IPS-18a (cell line): ENCODE measurements at regions not wholly inside any gene's neighbourhood (a gene's known extent, or its start where the extent isn't known, plus 50 kb on each side); places are given as distances from the start of the nearest gene placed in this dataset.

Experiments used
- H3K27ac ChIP-seq: one replicate; pipeline ENCODE4 v1.5.1; 2013; ENCODE audit warnings: low read length
- H3K27me3 ChIP-seq: one replicate; pipeline ENCODE4 v1.6.1; 2013; ENCODE audit warnings: mild to moderate bottlenecking, low read length; ENCODE audit not compliant: control insufficient read depth, insufficient read depth
- H3K36me3 ChIP-seq: one replicate; pipeline ENCODE4 v1.6.1; 2013; ENCODE audit warnings: low read depth, low read length; ENCODE audit not compliant: control insufficient read depth
- H3K4me1 ChIP-seq: one replicate; pipeline ENCODE4 v1.6.1; 2013; ENCODE audit warnings: low read depth, low read length; ENCODE audit not compliant: control insufficient read depth
- H3K4me3 ChIP-seq: one replicate; pipeline ENCODE4 v1.5.1; 2013; ENCODE audit warnings: low read length
- H3K9ac ChIP-seq: one replicate; pipeline ENCODE4 v1.6.1; 2013; ENCODE audit warnings: mild to moderate bottlenecking, low read length, moderate library complexity
- H3K9me3 ChIP-seq: one replicate; pipeline ENCODE4 v1.6.1; 2013; ENCODE audit warnings: low read depth, low read length; ENCODE audit not compliant: control insufficient read depth

DNA sequence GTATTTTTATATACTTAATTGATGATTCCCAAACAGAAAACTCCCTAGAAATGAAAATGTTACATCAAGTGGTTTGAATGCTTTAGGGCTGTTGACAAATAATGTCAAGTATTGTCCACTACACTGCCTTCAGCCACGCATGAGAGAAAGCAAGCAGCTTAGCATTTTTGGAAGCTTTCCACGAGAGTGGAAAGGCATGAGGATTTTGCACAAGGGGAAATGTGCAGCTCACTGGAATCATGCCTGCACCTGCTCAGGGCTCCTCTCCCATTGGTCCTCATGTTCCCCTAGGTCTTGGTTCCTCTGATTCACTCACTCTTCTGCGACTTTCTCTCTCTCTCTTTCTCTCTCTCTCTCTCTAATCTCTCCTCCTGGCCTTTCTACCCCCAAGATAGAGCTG is 439.5 kb upstream of the CDH4 start:
- no peaks in the 10 kb centered on the region for H3K27me3 ChIP-seq
- no peaks in the 10 kb centered on the region for H3K36me3 ChIP-seq
- no peaks in the 10 kb centered on the region for H3K9me3 ChIP-seq
- H3K4me1 ChIP-seq, result peaks cover 2% of the 10 kb centered on the region
- H3K9ac ChIP-seq, result no peak overlapping the region
- no peak overlapping the region for H3K4me3 ChIP-seq
- no peak overlapping the region for H3K27ac ChIP-seq

DNA sequence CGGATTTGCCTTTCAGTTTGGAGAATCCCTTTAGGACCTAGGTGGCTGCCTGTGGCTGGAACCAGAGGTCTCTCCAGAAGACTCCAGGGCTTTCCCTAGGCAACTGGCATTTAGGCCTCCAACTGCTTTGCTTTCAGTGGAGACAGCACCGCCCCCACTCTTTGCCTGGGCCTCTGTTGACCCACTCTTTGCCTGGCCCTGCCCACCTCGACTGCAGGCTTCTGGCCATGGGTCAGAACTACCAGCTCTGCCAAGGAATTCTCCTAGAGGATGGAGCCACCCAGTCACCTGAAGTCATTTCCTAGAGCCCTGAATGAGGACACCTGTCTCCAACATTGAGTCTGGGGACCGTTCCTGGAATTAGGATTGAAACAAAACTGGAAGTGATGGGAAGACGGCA is 439.0 kb upstream of the CDH4 start:
- no peaks in the 10 kb centered on the region for H3K9me3 ChIP-seq
- H3K36me3 ChIP-seq, result no peaks in the 10 kb centered on the region
- H3K27me3 ChIP-seq, result no peaks in the 10 kb centered on the region
- peaks cover 2% of the 10 kb centered on the region for H3K4me1 ChIP-seq
- H3K9ac ChIP-seq, result no peak overlapping the region
- no peak overlapping the region for H3K27ac ChIP-seq
- no peak overlapping the region for H3K4me3 ChIP-seq

DNA sequence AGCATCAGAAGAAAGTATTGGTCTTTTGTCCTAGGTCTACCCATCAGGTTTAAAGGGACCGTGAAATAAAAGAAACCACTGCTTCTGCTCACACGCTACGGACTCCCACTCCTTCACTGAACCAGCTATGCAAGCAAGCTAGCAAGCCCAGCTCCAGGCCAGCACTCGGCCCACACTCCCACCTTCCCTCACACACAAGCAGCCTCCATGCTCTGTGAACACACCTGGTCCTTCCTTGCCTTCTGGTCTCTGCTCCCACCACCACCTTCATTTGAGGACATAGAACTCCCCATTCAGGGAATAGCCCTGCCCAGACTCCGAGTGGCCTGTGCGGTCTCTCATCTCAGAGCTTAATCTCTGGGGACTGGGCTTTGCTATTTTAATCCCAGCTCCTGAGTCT is 436.4 kb upstream of the CDH4 start:
- Histone ChIP-seq H3K9me3 (no peaks in the 10 kb centered on the region), H3K4me3 (no peak overlapping the region), H3K27ac (no peak overlapping the region), H3K36me3 (no peaks in the 10 kb centered on the region), H3K4me1 (peaks cover 2% of the 10 kb centered on the region), H3K9ac (no peak overlapping the region), H3K27me3 (no peaks in the 10 kb centered on the region)

DNA sequence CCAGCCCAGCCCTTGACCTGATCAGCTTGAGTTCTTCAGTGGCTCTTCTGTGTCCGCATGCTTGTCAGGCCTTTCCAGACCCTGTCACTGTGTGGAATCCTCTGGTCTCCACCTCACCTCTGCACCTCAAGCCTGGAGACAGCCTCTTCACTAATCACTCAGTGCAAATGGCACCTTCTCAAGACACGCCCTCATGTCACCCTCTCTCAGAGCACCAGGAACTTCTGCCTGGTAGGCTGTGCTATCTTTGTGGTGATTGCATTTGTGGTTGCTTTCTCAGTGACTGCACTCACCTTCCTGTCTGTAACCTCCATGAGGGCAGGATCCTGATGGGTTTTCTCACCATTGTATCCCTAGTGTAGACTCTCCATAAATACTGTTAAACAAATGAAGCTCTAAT is 435.2 kb upstream of the CDH4 start:
- H3K9me3 ChIP-seq, result no peaks in the 10 kb centered on the region
- H3K4me1 ChIP-seq, result no peaks in the 10 kb centered on the region
- no peaks in the 10 kb centered on the region for H3K27me3 ChIP-seq
- H3K36me3 ChIP-seq, result no peaks in the 10 kb centered on the region
- H3K4me3 ChIP-seq, result no peak overlapping the region
- H3K9ac ChIP-seq, result no peak overlapping the region
- no peak overlapping the region for H3K27ac ChIP-seq

DNA sequence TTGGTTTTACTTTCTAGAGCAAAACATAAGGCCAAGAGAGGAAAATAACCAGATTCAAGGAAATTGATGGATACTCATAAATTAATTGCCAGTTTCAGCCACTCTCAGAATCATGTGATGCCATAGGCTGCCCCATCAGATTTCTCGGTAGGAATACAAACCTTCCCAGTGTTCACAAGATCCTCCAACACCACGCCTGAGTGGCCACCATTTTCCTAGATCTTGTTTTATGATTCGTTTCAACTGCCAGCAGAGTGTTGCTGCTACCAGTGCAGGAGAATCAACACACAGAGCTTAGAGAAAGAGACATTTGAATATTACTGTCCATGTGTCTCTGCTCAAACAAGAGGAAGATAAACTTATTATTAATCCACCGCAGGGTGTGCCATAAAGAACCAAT is 434.2 kb upstream of the CDH4 start:
- Histone ChIP-seq H3K9ac (no peak overlapping the region), H3K27ac (no peak overlapping the region), H3K4me1 (no peaks in the 10 kb centered on the region), H3K27me3 (peaks cover 2% of the 10 kb centered on the region), H3K36me3 (no peaks in the 10 kb centered on the region), H3K4me3 (no peak overlapping the region), H3K9me3 (no peaks in the 10 kb centered on the region)

DNA sequence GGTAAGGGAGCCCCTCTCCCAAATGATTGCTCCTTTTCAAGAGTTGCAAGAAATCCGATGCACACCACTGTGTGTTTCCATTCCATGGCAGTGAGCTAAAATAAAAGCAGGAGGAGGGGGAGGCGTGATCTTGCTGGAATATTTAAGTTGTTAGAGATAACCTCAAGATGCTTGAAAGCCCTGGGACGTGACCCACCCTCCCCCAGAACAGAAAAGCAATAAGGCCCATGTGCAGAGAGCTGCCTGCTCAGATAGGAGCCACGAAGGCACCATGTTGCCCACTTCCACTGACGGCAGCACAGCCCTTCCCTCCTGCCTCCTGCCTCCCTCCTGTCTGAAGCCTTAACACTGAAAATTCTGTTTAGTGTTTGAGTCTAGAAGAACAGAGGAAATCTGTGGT is 432.6 kb upstream of the CDH4 start:
- Histone ChIP-seq H3K4me1 (no peaks in the 10 kb centered on the region), H3K9ac (no peak overlapping the region), H3K4me3 (no peak overlapping the region), H3K27ac (no peak overlapping the region), H3K36me3 (no peaks in the 10 kb centered on the region), H3K27me3 (peaks cover 8% of the 10 kb centered on the region), H3K9me3 (no peaks in the 10 kb centered on the region)

DNA sequence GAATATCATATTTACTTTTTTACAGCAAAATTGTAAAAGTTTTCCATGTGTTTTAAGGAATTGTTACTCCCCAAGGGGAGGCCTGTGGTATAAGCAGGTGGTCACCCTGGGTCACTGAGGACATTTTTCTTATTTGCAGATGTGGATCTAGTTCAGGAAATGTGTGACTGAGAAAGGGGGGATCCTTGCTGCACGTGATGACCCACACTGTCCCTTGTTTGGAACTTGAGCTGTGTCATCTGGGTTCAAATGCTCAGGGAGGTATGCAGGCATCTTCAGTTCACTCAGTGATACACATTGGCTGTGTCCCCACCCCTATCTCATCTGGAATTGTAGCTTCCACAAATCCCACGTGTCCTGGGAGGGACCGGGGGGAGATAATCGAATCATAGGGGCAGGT is 431.9 kb upstream of the CDH4 start:
- Histone ChIP-seq H3K36me3 (no peaks in the 10 kb centered on the region), H3K4me1 (no peaks in the 10 kb centered on the region), H3K9ac (no peak overlapping the region), H3K27me3 (peaks cover 8% of the 10 kb centered on the region), H3K4me3 (no peak overlapping the region), H3K27ac (no peak overlapping the region), H3K9me3 (no peaks in the 10 kb centered on the region)

DNA sequence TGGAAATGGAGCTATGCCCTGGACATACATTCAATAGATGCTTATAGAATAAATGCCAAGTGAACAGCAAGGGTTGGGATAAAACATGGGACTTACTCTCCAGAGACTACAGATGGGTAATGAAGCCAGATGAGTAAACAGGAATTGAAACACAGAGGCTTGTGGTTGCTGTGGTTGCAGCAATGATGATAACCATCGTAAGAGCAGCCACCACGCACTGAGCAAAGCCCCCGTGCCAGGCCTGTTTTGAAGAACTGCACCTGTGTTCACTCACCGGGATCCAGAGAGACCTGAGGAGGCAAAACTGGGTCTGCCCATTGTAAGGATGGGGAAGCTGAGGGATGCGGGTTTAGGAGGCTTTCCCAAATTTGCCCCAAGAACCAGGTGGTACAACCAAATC is 431.1 kb upstream of the CDH4 start:
- no peaks in the 10 kb centered on the region for H3K4me1 ChIP-seq
- peaks cover 8% of the 10 kb centered on the region for H3K27me3 ChIP-seq
- H3K9me3 ChIP-seq, result no peaks in the 10 kb centered on the region
- H3K36me3 ChIP-seq, result no peaks in the 10 kb centered on the region
- no peak overlapping the region for H3K27ac ChIP-seq
- no peak overlapping the region for H3K4me3 ChIP-seq
- no peak overlapping the region for H3K9ac ChIP-seq

DNA sequence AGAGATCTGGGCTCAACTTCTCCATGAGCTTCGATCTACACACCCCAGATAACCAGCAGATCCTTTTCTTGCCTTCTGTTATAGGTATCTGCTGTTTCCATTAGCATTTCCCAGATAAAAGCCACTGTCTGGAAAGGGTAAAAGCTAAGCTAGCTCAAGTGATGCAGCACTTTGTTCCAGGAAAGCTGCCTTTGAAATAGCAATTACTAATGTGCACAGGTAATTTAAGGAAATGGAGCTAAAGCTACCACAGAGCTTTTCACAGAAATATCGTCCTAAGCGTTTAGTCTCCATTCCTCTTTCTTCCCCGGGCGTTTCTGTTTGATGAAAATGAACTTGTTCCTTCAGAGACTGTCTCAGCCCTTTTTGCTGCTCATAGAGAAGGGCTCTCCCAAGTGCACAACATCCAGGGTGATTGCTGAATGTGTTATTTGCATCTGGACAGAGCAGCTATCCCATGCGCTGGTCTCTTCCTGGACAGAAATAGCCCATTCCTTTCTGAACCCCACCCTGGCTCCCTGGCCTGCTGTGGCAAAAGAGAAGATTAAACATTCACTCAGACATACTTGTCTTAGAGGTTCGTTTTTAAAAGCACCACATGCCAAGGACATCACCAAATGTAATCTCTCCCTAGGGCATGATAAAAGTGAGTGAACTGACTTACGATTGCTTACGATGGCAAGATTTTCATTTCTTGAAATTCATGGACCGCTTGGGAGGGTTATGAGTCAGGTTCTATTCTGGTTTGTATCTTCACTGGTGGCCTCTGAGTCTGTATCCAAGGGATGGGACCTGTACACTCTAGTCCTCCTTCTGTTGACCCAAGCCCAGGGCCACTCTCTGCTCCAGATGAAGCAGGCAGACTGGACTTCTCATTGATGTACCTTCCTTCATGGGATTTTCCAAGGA is 429.1 kb upstream of the CDH4 start:
- no peak overlapping the region for H3K27ac ChIP-seq
- no peaks in the 10 kb centered on the region for H3K4me1 ChIP-seq
- H3K9me3 ChIP-seq, result no peaks in the 10 kb centered on the region
- no peak overlapping the region for H3K4me3 ChIP-seq
- peaks cover 8% of the 10 kb centered on the region for H3K27me3 ChIP-seq
- H3K36me3 ChIP-seq, result no peaks in the 10 kb centered on the region
- no peak overlapping the region for H3K9ac ChIP-seq

DNA sequence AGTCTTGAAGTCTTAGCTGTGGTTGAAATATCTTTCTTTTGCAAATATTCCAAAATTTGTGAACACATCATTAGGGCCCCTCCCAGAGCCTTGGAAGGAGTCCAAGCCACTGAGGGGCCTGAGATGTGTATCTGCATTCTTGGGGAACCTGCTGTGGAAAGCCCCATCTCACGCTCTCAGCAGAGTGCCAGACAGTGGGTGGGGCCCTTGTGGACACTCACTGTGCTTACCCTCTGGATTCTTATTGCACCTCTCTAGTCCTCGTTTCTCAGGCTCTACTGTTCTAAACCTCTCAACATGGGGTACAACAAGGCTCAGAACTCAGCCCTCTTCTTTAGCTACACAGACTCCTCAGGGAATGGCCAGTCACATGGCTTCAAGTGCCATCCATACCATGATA is 416.2 kb upstream of the CDH4 start:
- Histone ChIP-seq H3K4me3 (no peak overlapping the region), H3K4me1 (peaks cover 5% of the 10 kb centered on the region), H3K9ac (no peak overlapping the region), H3K27me3 (no peaks in the 10 kb centered on the region), H3K36me3 (no peaks in the 10 kb centered on the region), H3K9me3 (no peaks in the 10 kb centered on the region), H3K27ac (no peak overlapping the region)

DNA sequence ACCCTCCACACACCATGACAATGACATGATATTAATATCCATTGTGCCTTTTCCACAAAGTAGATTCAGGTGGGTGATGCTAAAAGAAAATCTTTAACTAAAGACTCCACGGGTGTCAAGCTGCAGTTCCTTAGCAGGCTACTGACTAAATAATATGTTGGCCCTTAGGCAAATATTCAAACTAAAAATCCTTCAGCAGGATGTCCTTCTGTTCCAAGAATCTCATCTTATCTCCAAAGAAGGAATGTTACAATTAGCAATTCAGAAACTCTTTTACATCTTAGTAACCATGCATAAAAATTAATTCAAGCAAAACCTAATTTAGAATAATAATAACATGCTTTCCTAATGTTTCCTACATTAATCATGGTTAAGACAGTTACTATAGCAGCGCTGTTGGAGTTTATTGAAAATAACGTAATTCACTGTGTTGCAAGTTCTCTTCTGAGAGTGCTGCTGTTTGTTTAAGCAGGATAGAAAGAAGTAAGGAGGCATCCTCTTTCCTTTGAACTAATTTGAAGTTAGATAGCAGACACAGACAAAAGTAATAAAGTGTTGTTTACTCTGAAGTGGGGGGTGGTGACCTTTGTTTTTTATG is 414.8 kb upstream of the CDH4 start:
- H3K27ac ChIP-seq, result no peak overlapping the region
- H3K4me3 ChIP-seq, result no peak overlapping the region
- no peaks in the 10 kb centered on the region for H3K9me3 ChIP-seq
- H3K9ac ChIP-seq, result no peak overlapping the region
- peaks cover 5% of the 10 kb centered on the region for H3K4me1 ChIP-seq
- no peaks in the 10 kb centered on the region for H3K27me3 ChIP-seq
- H3K36me3 ChIP-seq, result no peaks in the 10 kb centered on the region

DNA sequence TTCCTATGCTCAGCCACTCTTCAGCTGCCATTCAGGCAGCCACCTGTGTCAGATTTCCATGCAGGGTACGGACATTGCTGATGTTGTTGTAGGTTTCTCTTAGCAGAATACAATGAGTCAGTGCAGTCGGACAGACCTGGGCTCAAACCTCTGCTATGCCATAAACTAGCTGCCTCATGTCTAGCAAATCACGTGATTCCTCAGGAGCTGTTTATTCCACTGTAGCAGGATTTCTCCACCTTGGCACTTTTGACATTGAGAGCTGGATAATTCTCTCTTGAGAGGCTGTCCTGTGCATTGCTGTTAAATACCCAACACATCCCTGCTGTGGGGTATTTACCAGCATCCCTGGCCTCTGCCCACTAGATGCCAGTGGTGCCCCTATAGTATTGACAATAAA is 413.8 kb upstream of the CDH4 start:
- no peak overlapping the region for H3K27ac ChIP-seq
- H3K36me3 ChIP-seq, result no peaks in the 10 kb centered on the region
- peaks cover 5% of the 10 kb centered on the region for H3K4me1 ChIP-seq
- H3K9ac ChIP-seq, result no peak overlapping the region
- no peaks in the 10 kb centered on the region for H3K27me3 ChIP-seq
- no peak overlapping the region for H3K4me3 ChIP-seq
- no peaks in the 10 kb centered on the region for H3K9me3 ChIP-seq
